GM18517 (cell line): ENCODE measurements at regions not wholly inside any gene's neighbourhood (a gene's known extent, or its start where the extent isn't known, plus 50 kb on each side); places are given as distances from the start of the nearest gene placed in this dataset.

ENCODE experiments used
- ATAC-seq: cut with Tn5 transposase; IDR thresholded peaks from one replicate; pipeline ENCODE4 v1.9.1; 2021; ENCODE audit warnings: mild to moderate bottlenecking, moderate library complexity; ENCODE audit not compliant: unreplicated experiment

- ATAC-seq = no peak
Observed at GRCh38 chr10:3692387-3692999, 92.5 kb downstream of the KLF6 start.

GRCh38 chr10:3691482-3691881, 93.5 kb downstream of the KLF6 start:
- ATAC-seq = no peak

GRCh38 chr10:3689871-3690510, 95.0 kb downstream of the KLF6 start:
- no peak for ATAC-seq

GRCh38 chr10:3687510-3688081, 97.4 kb downstream of the KLF6 start:
- no peak for ATAC-seq

- no peak for ATAC-seq
Observed at GRCh38 chr10:3685384-3685783, 99.6 kb downstream of the KLF6 start.

- ATAC-seq = no peak
Observed at GRCh38 chr10:3684891-3685290, 100.1 kb downstream of the KLF6 start.

- no peak for ATAC-seq
Observed at GRCh38 chr10:3683560-3683959, 101.4 kb downstream of the KLF6 start.

- no peak for ATAC-seq
Observed at GRCh38 chr10:3682745-3683144, 102.3 kb downstream of the KLF6 start.

GRCh38 chr10:3681642-3682554, 103.1 kb downstream of the KLF6 start:
- no peak for ATAC-seq

- ATAC-seq = no peak
Observed at GRCh38 chr10:3679950-3680629, 104.9 kb downstream of the KLF6 start.

GRCh38 chr10:3678629-3679227, 106.3 kb downstream of the KLF6 start:
- ATAC-seq = no peak

- ATAC-seq = no peak
Observed at GRCh38 chr10:3676564-3676963, 108.4 kb downstream of the KLF6 start.

GRCh38 chr10:3672220-3672619, 112.8 kb downstream of the KLF6 start:
- no peak for ATAC-seq

GRCh38 chr10:3671386-3671955, 113.5 kb downstream of the KLF6 start:
- no peak for ATAC-seq

- ATAC-seq = no peak
Observed at GRCh38 chr10:3668966-3669330, 116.1 kb downstream of the KLF6 start.

GRCh38 chr10:3668276-3668965, 116.6 kb downstream of the KLF6 start:
- no peak for ATAC-seq

GRCh38 chr10:3666525-3667302, 118.3 kb downstream of the KLF6 start:
- no peak for ATAC-seq

- no peak for ATAC-seq
Observed at GRCh38 chr10:3665316-3665908, 119.6 kb downstream of the KLF6 start.

- no peak for ATAC-seq
Observed at GRCh38 chr10:3662775-3663174, 122.2 kb downstream of the KLF6 start.
